Activated CD8-positive, alpha-beta T cell treated with anti-CD3 and anti-CD28 coated beads for 36 hours (primary cell): ENCODE measurements at regions not wholly inside any gene's neighbourhood (a gene's known extent, or its start where the extent isn't known, plus 50 kb on each side); places are given as distances from the start of the nearest gene placed in this dataset.

ENCODE experiments used
- ATAC-seq: fragments of 200-7000 bp; cut with Tn5 transposase; one replicate; pipeline ENCODE4 v1.10.0; 2021; ENCODE audit warnings: mild to moderate bottlenecking, moderate library complexity
- CTCF ChIA-PET: fragments of 350-600 bp; sonication (Branson Sonifier 250); formaldehyde crosslinking; loops from one replicate; lab custom pipeline; 2021; ENCODE audit warnings: antibody characterized with exemption; lab: Charles Lee
- POLR2A ChIA-PET: fragments of 350-600 bp; sonication (Branson Sonifier 250); formaldehyde crosslinking; loops from one replicate; lab custom pipeline; 2021; ENCODE audit warnings: antibody characterized with exemption; lab: Charles Lee
- DNase-seq: peaks from one replicate; pipeline ENCODE4 v3.0.0-alpha.2; 2020
- H3K27ac Mint-ChIP-seq: one replicate; pipeline ENCODE4 v1.8.0; 2021; ENCODE audit warnings: mild to moderate bottlenecking, mixed read lengths
- H3K27me3 Mint-ChIP-seq: one replicate; pipeline ENCODE4 v1.8.0; 2021; ENCODE audit warnings: mixed read lengths
- H3K36me3 Mint-ChIP-seq: one replicate; pipeline ENCODE4 v1.8.0; 2021; ENCODE audit warnings: low read depth, mixed read lengths
- H3K4me1 Mint-ChIP-seq: one replicate; pipeline ENCODE4 v1.8.0; 2021; ENCODE audit warnings: low read depth, mixed read lengths
- H3K4me3 Mint-ChIP-seq: one replicate; pipeline ENCODE4 v1.8.0; 2021; ENCODE audit warnings: mild to moderate bottlenecking, moderate library complexity, mixed read lengths
- H3K9me3 Mint-ChIP-seq: one replicate; pipeline ENCODE4 v1.8.0; 2021; ENCODE audit warnings: mixed read lengths
- CTCF ChIP-seq: fragments of 200-600 bp; IDR thresholded peaks from one replicate; pipeline ENCODE4 v1.8.0; 2022; ENCODE audit warnings: antibody characterized with exemption, mild to moderate bottlenecking
- intact Hi-C: fragments of 100-400 bp; cut with micrococcal nuclease; formaldehyde crosslinking; loops from one replicate; pipeline ENCODE4 v1.10.0; 2022

- Mint-ChIP-seq H3K4me3 (no peak overlapping the region), H3K27ac (no peak overlapping the region), H3K27me3 (no peaks in the 10 kb centered on the region), H3K36me3 (no peaks in the 10 kb centered on the region), H3K4me1 (no peaks in the 10 kb centered on the region), H3K9me3 (no peaks in the 10 kb centered on the region)
- CTCF ChIA-PET = no interaction called here
- DNase-seq (no peak), ATAC-seq (no peak)
- intact Hi-C loops = no loop called here
- POLR2A ChIA-PET = no interaction called here
- TF ChIP-seq CTCF = no peak
Observed at GRCh38 chr9:73349476-73349875, 197.8 kb downstream of the ANXA1 start.

GRCh38 chr9:73357607-73358006 is 205.9 kb downstream of the ANXA1 start:
- DNase-seq (no peak), ATAC-seq (no peak)
- no peaks in the 10 kb centered on the region for H3K27me3 Mint-ChIP-seq
- intact Hi-C loops = loop anchor here (10.0 kb wide), 1 partner anchor 63 kb away; no protein-coding TSS in a partner anchor
- H3K9me3 Mint-ChIP-seq = no peaks in the 10 kb centered on the region
- no peaks in the 10 kb centered on the region for H3K36me3 Mint-ChIP-seq
- no peak for TF ChIP-seq CTCF
- no peak overlapping the region for H3K4me3 Mint-ChIP-seq
- H3K4me1 Mint-ChIP-seq = no peaks in the 10 kb centered on the region
- H3K27ac Mint-ChIP-seq = no peak overlapping the region
- POLR2A ChIA-PET = no interaction called here
- CTCF ChIA-PET = no interaction called here

GRCh38 chr9:73370053-73370452 is 218.4 kb downstream of the ANXA1 start:
- Mint-ChIP-seq H3K4me1 (no peaks in the 10 kb centered on the region), H3K36me3 (no peaks in the 10 kb centered on the region), H3K27me3 (no peaks in the 10 kb centered on the region), H3K4me3 (no peak overlapping the region), H3K9me3 (no peaks in the 10 kb centered on the region), H3K27ac (no peak overlapping the region)
- intact Hi-C loops = no loop called here
- TF ChIP-seq CTCF = no peak
- no peak for ATAC-seq
- ChIA-PET POLR2A (no interaction called here), CTCF (no interaction called here)
- no peak for DNase-seq

- Mint-ChIP-seq H3K9me3 (no peaks in the 10 kb centered on the region), H3K27me3 (no peaks in the 10 kb centered on the region), H3K4me1 (no peaks in the 10 kb centered on the region), H3K36me3 (no peaks in the 10 kb centered on the region), H3K27ac (no peak overlapping the region), H3K4me3 (no peak overlapping the region)
- CTCF ChIA-PET = no interaction called here
- intact Hi-C loops = no loop called here
- POLR2A ChIA-PET = no interaction called here
- DNase-seq (no peak), ATAC-seq (no peak)
- TF ChIP-seq CTCF = no peak
Observed at GRCh38 chr9:73371801-73372200, 220.1 kb downstream of the ANXA1 start.

GRCh38 chr9:73380411-73380810 is 228.7 kb downstream of the ANXA1 start:
- Mint-ChIP-seq H3K27ac (no peak overlapping the region), H3K27me3 (no peaks in the 10 kb centered on the region), H3K4me3 (no peak overlapping the region), H3K9me3 (peaks cover 1% of the 10 kb centered on the region), H3K36me3 (no peaks in the 10 kb centered on the region), H3K4me1 (no peaks in the 10 kb centered on the region)
- ChIA-PET CTCF (no interaction called here), POLR2A (no interaction called here)
- intact Hi-C loops = no loop called here
- no peak for TF ChIP-seq CTCF
- DNase-seq (no peak), ATAC-seq (no peak)
